Vagina (tissue), 2 donors: ENCODE measurements at regions not wholly inside any gene's neighbourhood (a gene's known extent, or its start where the extent isn't known, plus 50 kb on each side); places are given as distances from the start of the nearest gene placed in this dataset.

Source experiments
- CTCF ChIP-seq, 3 experiments: fragments of 450-650 bp in 2 of 3; fragments of 200-600 bp in 1 of 3; sonication (generic) in 1 of 3; IDR thresholded peaks; one replicate each; pipeline ENCODE4 v1.5.1; 2017 to 2019; ENCODE audit warnings: antibody characterized with exemption in 3 of 3, mild to moderate bottlenecking in 2 of 3, moderate library complexity in 2 of 3
- POLR2A ChIP-seq, 2 donors: fragments of 450-650 bp; IDR thresholded peaks; one replicate each; pipeline ENCODE4 v1.6.1; 2017; ENCODE audit warnings: antibody characterized with exemption in 2 of 2, mild to moderate bottlenecking in 2 of 2, moderate library complexity in 2 of 2
- POLR2AphosphoS5 ChIP-seq, 2 donors: sonication (generic); formaldehyde crosslinking; IDR thresholded peaks; one replicate each; pipeline ENCODE4 v1.9.0; 2017; ENCODE audit warnings: antibody characterized with exemption in 2 of 2, mild to moderate bottlenecking in 2 of 2, low read depth in 1 of 2; ENCODE audit not compliant: insufficient read depth in 1 of 2

DNA sequence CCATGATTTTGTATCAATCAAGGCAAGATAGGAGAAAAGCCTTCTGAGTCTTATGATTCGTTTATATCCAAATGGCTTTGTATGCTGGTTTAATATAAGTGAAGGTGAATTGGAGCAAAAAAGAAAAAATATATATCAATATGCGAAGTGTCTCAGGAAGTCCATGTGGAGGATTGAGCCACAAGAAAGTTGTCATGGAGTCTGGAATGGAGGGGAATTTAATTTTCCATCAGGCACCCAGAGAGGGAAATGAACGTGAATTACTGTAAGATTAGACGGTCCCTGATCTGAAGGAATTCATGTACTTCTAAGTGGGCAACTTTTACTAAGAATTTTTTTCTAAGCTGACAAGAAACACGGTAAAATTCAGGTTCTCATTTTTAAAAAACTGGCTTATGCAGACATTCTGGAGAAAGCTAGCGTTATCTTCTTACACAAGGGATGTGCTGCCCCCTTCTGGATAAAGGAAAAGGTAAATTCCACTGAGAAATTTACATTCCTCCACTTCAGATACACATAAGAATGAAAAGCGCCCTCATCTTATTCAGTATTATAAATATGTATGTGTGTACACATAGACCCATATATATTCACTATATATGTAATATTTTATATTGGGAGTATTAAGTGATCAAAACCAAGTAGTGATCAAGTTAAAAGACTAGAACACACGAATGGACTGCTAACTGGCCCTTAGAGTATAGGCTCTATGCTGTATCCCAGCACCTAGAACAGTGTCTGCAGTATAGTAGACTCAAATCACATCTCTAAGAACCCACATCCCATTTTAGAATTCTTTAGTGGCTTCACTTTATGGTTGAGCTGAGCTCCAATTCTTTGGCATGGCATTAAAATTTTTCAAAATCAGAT, 289.0 kb upstream of the TFPI start:
- TF ChIP-seq POLR2A (IDR thresholded peaks at IDR 0.05) (no peak), POLR2AphosphoS5 (IDR thresholded peaks at IDR 0.05; ENCODE audit: insufficient read depth in 1 of 2, low read depth in 1 of 2) (no peak), CTCF (IDR thresholded peaks at IDR 0.05) (peak in 2 of 3 experiments; percentile 19 to 27)
